HAP-1 (cell line): ENCODE measurements at regions not wholly inside any gene's neighbourhood (a gene's known extent, or its start where the extent isn't known, plus 50 kb on each side); places are given as distances from the start of the nearest gene placed in this dataset.
A peak's percentile ranks its signal among the peaks of the same experiment; 100 is the strongest.

Source experiments
- DNase-seq, 2 experiments: peaks; one replicate each; pipeline ENCODE4 v3.0.0-alpha.2; 2016 to 2020; ENCODE audit warnings: low spot score in 2 of 2
- H3K27me3 ChIP-seq: fragments of 250-450 bp; sonication (Bioruptor Pico); 2 replicates; pipeline ENCODE4 v1.5.1; 2020; ENCODE audit warnings: low read depth, mild to moderate bottlenecking, moderate library complexity
- H3K36me3 ChIP-seq: fragments of 250-450 bp; sonication (Bioruptor Pico); replicated peaks from 2 replicates; pipeline ENCODE4 v1.5.1; 2020; ENCODE audit warnings: mild to moderate bottlenecking
- H3K4me1 ChIP-seq: fragments of 250-450 bp; sonication (Bioruptor Pico); 2 replicates; pipeline ENCODE4 v1.5.1; 2020; ENCODE audit warnings: mild to moderate bottlenecking
- H3K4me3 ChIP-seq: fragments of 250-450 bp; sonication (Bioruptor Pico); 2 replicates; pipeline ENCODE4 v1.5.1; 2020; ENCODE audit warnings: mild to moderate bottlenecking, moderate library complexity
- H3K9me3 ChIP-seq: fragments of 250-450 bp; sonication (Bioruptor Pico); 2 replicates; pipeline ENCODE4 v1.5.1; 2020; ENCODE audit warnings: mild to moderate bottlenecking, moderate library complexity
- in situ Hi-C: fragments of 300-500 bp; cut with MboI; formaldehyde crosslinking; loops from 3 replicates; pipeline ENCODE4 v1.14.3; 2020; ENCODE audit warnings: low sequenced_read_pairs, inconsistent platforms, mixed read lengths

DNA sequence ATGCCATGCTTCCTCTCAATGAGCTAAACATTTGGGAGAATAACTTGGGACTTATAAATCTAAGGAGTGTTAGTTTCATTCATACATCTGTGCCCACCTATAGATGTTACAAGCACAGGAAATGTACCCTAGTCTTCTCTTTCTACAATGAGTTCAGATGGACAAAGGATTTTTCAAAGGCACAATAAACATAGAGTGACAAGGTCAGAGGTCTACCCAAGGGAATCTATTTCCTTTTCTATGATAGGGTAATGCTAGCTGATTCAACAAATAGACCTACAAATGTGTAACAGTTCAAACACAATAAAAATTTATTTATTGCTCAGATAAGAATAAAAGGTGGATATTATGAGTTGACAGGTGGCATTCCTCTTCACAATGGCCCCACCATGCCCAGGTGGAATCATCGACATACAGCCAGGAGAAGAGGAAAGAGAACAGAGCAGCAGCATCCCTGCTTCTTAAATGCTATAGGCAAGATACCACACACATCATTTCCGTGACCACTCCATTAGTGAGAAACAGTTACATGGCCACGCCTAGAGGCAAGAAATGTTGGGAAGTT lies 421.8 kb downstream of the HNRNPD start:
- Histone ChIP-seq H3K4me3 (no peak overlapping the region), H3K4me1 (peaks cover 9% of the 10 kb centered on the region; the same call in 1 of the 2 replicates), H3K27me3 (no peaks in the 10 kb centered on the region), H3K9me3 (no peaks in the 10 kb centered on the region), H3K36me3 (no peaks in the 10 kb centered on the region)
- in situ Hi-C loops: no loop called here
- no peak for DNase-seq

DNA sequence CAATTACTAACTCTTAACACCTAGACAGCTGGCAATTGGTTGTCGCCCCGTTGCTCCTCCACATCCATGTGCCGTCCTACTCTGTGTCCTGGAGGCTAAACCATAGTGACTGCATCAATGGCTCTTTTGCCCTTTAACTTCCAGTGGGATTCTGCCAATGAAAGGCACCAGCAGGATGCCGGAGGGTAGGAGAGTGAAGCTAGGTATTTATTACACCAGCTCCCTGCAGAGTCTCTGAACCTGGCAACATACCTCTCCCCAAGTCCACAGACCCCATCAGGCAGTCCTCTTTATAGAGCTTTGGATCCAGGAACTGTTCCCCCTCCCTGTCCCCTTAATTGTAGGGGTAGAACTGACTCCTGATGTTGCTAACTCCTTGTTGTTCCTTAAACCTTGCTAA lies 426.8 kb downstream of the HNRNPD start:
- Histone ChIP-seq H3K4me3 (no peak overlapping the region), H3K36me3 (no peaks in the 10 kb centered on the region), H3K27me3 (no peaks in the 10 kb centered on the region), H3K9me3 (no peaks in the 10 kb centered on the region), H3K4me1 (peaks cover 9% of the 10 kb centered on the region; the same call in 1 of the 2 replicates)
- in situ Hi-C loops: no loop called here
- no peak for DNase-seq

DNA sequence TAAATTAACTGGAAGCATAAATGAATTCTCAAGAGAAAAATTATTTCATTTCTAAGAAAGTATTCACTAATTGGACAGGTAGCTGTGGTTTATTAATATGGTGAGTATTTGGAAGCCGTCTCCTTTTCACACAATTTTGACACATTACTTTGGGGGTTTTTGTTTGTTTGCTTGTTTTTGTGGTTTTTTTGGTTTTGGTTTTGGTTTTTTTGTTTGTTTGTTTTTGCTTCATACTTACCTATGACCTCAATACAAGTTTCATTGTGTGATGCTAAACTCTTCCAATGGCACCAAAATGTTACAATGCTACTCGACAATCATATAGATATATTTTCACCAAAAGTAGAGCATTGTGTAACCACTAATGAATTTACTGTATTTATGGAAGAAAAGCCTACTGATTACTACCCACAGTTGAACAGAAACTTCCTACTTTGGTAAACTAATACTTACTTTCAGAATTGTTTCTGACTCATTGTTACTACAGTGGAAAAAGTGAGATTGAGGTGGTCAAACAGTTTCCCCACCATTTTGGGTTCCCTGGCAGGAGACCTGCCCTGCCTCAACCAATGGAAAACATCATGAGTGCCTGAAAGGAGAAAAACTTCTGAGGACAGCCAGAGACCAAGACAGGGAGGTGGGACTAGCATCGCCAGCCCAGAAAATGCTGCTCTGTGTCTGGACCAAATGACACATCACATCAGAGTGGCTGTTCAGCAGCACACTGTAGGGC lies 443.1 kb downstream of the HNRNPD start:
- Histone ChIP-seq H3K9me3 (no peaks in the 10 kb centered on the region), H3K4me3 (no peak overlapping the region), H3K27me3 (no peaks in the 10 kb centered on the region), H3K4me1 (no peaks in the 10 kb centered on the region), H3K36me3 (no peaks in the 10 kb centered on the region)
- DNase-seq: no peak
- in situ Hi-C loops: no loop called here

DNA sequence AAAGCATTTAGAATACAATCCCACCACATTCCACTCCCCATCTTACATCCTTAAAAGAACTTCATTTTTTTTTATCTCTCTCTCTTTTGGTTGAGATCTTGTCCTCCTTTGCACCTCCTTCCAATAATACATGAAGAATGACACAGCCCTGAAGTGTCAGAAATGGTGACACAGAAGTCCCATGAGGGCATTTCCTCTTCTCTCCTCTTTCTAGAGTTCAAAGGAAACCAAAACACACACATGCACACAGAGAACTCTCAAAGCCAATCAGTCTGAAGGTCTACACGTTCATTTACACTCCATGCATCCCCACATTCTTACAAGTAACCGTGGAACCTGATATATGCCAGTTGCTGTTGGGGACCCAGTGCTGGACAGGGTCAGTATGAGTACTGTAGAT lies 450.7 kb downstream of the HNRNPD start:
- no peak overlapping the region for H3K4me3 ChIP-seq
- H3K9me3 ChIP-seq: no peaks in the 10 kb centered on the region
- H3K4me1 ChIP-seq: no peaks in the 10 kb centered on the region
- in situ Hi-C loops: no loop called here
- no peaks in the 10 kb centered on the region for H3K36me3 ChIP-seq
- no peak for DNase-seq
- H3K27me3 ChIP-seq: no peaks in the 10 kb centered on the region

DNA sequence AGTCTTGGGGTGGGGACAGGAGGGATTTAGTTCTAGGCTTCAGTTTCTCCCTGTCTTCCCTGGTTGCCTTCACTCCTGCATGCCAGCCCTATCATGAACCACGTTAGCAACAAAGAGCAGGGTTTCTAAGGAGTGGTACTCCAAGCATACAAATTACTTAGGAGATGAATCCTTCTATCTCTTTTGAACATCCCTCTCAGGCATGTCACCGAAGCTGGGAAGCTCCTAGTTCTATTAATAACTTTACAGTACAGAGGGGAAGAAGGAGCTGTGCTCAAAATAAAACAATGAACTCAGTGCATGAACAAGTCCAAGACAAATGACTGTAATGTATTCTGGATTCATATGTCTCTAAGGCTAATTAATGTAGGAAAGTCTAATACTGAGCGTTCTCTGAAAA lies 450.6 kb upstream of the RASGEF1B start:
- Histone ChIP-seq H3K4me1 (no peaks in the 10 kb centered on the region), H3K4me3 (no peak overlapping the region), H3K27me3 (no peaks in the 10 kb centered on the region), H3K9me3 (no peaks in the 10 kb centered on the region), H3K36me3 (no peaks in the 10 kb centered on the region)
- in situ Hi-C loops: no loop called here
- no peak for DNase-seq

- no peak for DNase-seq
- Histone ChIP-seq H3K36me3 (no peaks in the 10 kb centered on the region), H3K4me3 (no peak overlapping the region), H3K27me3 (no peaks in the 10 kb centered on the region), H3K4me1 (no peaks in the 10 kb centered on the region), H3K9me3 (no peaks in the 10 kb centered on the region)
- in situ Hi-C loops: no loop called here
These were observed 450.0 kb upstream of the RASGEF1B start for GRCh38 chr4:81921751-81922159.

DNA sequence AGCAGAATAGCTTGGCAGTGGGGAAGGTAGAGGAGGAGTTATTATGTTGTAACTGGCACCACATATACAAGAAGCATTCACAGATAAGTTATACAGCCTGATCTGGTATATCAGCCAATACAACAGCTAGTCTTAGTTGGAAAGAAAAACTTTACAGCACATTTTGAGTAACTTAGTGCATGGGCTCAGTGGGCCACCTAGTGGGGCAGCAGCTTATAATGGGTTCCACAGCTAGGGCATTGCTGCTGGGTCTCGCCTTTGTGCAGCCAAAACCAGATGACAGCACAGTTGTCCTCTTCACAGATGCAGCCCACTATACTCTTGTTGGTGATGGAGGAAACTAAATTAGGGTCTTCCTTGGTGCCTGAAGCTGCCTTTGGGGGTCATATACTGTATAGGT lies 448.1 kb upstream of the RASGEF1B start:
- in situ Hi-C loops: no loop called here
- Histone ChIP-seq H3K9me3 (no peaks in the 10 kb centered on the region), H3K4me3 (no peak overlapping the region), H3K27me3 (no peaks in the 10 kb centered on the region), H3K4me1 (no peaks in the 10 kb centered on the region), H3K36me3 (no peaks in the 10 kb centered on the region)
- no peak for DNase-seq

GRCh38 chr4:81919223-81919622 lies 447.5 kb upstream of the RASGEF1B start:
- no peaks in the 10 kb centered on the region for H3K4me1 ChIP-seq
- H3K4me3 ChIP-seq: no peak overlapping the region
- H3K27me3 ChIP-seq: 0 out of 2 replicates have a peak, but pooled peaks cover 2% of the 10 kb centered on the region
- in situ Hi-C loops: no loop called here
- H3K36me3 ChIP-seq: no peaks in the 10 kb centered on the region
- H3K9me3 ChIP-seq: no peaks in the 10 kb centered on the region
- peak; percentile 20 to 48 for DNase-seq

DNA sequence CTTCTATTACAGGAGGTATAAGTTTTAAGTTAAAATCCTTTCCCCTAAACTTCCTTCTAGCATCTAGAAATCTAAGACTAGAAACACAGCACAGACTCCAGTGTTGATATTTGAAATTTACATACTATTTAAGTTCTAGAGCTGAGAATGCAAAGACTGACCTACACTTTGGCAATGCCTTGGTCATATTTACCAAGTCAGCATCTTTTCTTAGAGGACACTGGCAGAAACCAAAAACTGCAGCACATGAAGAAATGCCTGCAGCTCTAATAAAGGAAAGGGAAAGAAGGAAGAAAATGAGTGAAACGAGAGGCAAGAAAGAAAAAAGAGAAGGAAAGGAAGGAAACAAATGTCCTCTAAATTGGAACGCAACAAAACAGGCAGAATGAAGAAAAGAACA lies 443.7 kb upstream of the RASGEF1B start:
- H3K4me3 ChIP-seq: no peak overlapping the region
- H3K4me1 ChIP-seq: no peaks in the 10 kb centered on the region
- H3K27me3 ChIP-seq: 0 out of 2 replicates have a peak, but pooled peaks cover 2% of the 10 kb centered on the region
- no peaks in the 10 kb centered on the region for H3K9me3 ChIP-seq
- no peak for DNase-seq
- H3K36me3 ChIP-seq: no peaks in the 10 kb centered on the region
- in situ Hi-C loops: no loop called here

DNA sequence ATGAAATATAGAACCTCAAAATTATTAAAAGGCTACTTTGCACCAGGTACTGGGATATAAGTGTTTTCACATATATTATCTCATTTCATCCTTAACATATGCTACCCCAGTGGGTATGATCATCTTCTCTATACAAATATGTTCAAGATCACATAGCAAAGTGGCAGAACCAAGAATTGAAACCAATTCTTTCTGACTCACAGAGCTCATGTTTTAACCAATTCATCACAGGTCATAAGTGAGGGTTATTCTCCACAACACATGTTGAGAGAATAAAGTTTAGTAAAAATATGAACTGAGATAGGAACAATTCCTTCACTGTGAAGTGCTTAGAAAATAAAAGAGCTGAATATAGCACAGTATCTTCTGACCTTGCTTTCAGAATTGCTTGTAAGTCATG lies 442.9 kb upstream of the RASGEF1B start:
- Histone ChIP-seq H3K4me1 (no peaks in the 10 kb centered on the region), H3K27me3 (0 out of 2 replicates have a peak, but pooled peaks cover 2% of the 10 kb centered on the region), H3K9me3 (no peaks in the 10 kb centered on the region), H3K36me3 (no peaks in the 10 kb centered on the region), H3K4me3 (no peak overlapping the region)
- in situ Hi-C loops: no loop called here
- DNase-seq: no peak

DNA sequence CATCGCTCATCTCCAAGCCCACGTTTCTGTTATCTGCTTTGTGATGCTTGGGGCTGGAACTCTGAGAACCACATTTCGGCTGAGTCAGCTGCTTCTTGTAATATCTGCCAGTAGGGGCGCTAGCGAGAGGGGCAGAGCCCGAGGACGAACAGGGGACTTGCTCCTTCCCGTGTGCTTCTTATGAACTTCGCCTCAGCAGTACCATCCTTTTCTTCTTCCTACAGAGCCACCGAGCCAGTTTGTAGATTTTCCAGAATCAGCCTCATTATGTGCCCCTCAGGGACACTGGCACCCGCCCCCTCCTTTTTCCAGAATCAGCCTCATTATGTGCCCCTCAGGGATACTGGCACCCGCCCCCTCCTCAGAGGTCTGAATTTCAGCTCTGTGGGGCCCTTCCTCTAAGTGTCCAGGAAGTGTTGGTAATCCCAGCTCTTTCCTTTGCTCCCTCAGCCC lies 441.7 kb upstream of the RASGEF1B start:
- 0 out of 2 replicates have a peak, but pooled peaks cover 2% of the 10 kb centered on the region for H3K27me3 ChIP-seq
- no peak overlapping the region for H3K4me3 ChIP-seq
- in situ Hi-C loops: no loop called here
- H3K4me1 ChIP-seq: no peaks in the 10 kb centered on the region
- no peaks in the 10 kb centered on the region for H3K9me3 ChIP-seq
- H3K36me3 ChIP-seq: no peaks in the 10 kb centered on the region
- peak; percentile 67 to 82 for DNase-seq

GRCh38 chr4:81912376-81913030 lies 440.8 kb upstream of the RASGEF1B start:
- in situ Hi-C loops: no loop called here
- no peaks in the 10 kb centered on the region for H3K9me3 ChIP-seq
- H3K4me1 ChIP-seq: no peaks in the 10 kb centered on the region
- H3K36me3 ChIP-seq: no peaks in the 10 kb centered on the region
- H3K4me3 ChIP-seq: no peak overlapping the region
- no peak for DNase-seq
- H3K27me3 ChIP-seq: 0 out of 2 replicates have a peak, but pooled peaks cover 2% of the 10 kb centered on the region

GRCh38 chr4:81906905-81907304 lies 435.2 kb upstream of the RASGEF1B start:
- no peak for DNase-seq
- Histone ChIP-seq H3K36me3 (no peaks in the 10 kb centered on the region), H3K4me3 (no peak overlapping the region), H3K27me3 (no peaks in the 10 kb centered on the region), H3K4me1 (no peaks in the 10 kb centered on the region), H3K9me3 (no peaks in the 10 kb centered on the region)
- in situ Hi-C loops: no loop called here

DNA sequence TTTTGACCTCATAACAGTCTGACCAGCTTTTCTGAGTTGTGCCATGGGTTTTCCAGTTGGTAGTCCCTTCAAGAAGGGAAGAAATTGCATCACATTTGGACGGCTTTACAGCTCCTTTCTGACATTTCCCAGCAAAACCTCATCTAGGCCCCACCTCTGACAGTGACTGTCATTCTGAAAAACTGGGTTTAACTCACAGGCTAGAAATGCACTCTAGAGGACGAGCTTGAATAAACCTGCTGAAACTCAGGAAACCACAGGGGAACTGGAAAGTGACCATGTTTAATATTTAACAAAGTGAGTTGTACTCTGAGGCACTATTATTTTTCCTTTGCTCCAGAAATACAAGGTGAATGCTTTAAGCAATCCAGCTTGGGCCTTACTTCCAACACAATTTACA lies 434.3 kb upstream of the RASGEF1B start:
- H3K36me3 ChIP-seq: no peaks in the 10 kb centered on the region
- in situ Hi-C loops: no loop called here
- no peak for DNase-seq
- no peaks in the 10 kb centered on the region for H3K27me3 ChIP-seq
- H3K4me1 ChIP-seq: no peaks in the 10 kb centered on the region
- H3K4me3 ChIP-seq: no peak overlapping the region
- no peaks in the 10 kb centered on the region for H3K9me3 ChIP-seq
